Effector CD8-positive, alpha-beta T cell (primary cell): ENCODE measurements at regions not wholly inside any gene's neighbourhood (a gene's known extent, or its start where the extent isn't known, plus 50 kb on each side); places are given as distances from the start of the nearest gene placed in this dataset.

Experiments
- DNase-seq: peaks from one replicate; lab custom pipeline; 2025; lab: John Stamatoyannopoulos, UW

DNA sequence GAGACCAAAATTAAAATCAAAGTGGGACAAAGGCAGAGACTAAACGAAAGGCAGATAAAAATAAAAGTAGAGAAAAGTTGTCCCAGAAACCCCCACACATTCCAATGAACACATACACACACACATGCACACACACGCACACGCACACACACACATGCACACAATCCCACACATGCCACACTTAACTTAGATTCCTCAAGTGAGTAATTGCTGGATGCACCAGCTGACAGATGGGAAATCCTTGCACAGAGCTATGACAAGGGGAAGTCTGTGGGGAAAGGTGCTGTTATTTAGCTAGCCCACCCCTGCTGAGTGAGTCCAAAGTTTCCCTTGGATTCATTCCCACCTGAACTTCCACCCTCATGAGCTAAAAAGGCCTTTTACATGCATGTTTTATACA is 233.9 kb downstream of the RAB28 start:
- DNase-seq: no peak

GRCh38 chr4:13248621-13249298 is 235.4 kb downstream of the RAB28 start:
- DNase-seq: no peak

GRCh38 chr4:13246107-13246506 is 238.0 kb downstream of the RAB28 start:
- no peak for DNase-seq

DNA sequence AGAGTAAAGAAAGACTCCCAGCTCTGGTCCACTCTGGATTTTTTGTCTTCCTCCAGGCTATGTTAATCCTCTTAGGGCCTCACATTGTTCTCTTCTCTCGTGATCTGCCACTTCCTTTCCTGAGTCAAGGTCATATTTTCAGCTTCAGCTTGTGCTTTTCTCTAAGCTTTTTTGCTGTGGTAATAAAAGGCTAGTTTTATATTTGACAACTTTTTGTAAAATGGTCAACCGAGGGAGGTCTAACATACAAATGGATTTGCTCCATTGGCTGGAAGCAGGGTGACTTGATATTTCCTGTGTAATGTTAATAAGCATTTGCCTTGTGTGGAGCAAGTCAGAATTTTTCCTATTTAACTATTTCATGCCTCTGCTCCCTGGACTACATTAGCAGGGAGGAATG is 239.7 kb downstream of the RAB28 start:
- DNase-seq: no peak

DNA sequence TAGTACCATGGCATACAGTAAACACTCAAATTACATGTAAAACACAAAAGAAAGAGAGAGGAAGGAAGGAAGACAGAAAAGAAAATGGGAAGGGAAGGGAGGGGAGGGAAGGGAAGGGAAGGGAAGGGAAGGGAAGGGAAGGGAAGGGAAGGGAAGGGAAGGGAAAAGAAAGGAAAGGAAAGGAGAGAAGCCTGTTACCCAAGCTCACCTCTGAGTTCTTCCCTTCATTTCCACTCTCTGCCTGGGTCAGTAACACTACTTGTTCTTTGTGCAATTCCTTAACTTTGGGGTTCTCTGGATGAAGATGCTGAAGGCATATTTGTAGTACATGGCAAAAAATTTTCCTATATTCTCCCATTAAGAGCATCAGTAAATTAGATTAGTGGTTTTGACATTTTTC is 241.0 kb downstream of the RAB28 start:
- DNase-seq: no peak

DNA sequence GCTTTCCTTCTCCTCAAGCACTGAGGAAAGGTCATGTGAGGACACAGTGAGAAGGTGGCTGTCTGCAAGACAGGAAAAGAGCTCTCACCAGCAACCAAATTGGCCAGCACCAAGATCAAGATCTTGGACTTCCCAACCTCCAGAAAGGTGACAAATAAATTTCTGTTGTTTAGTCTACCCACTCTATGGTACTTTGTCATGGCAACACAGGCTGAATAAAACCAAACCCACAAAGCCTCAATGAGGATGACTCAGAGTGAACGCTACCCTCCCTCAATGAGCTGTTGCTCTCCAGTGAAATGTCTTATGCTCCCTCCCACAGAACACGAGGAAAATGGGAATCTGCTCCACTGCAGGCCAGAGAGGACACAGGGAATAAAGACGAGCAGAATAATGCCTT is 244.1 kb downstream of the RAB28 start:
- DNase-seq: no peak

DNA sequence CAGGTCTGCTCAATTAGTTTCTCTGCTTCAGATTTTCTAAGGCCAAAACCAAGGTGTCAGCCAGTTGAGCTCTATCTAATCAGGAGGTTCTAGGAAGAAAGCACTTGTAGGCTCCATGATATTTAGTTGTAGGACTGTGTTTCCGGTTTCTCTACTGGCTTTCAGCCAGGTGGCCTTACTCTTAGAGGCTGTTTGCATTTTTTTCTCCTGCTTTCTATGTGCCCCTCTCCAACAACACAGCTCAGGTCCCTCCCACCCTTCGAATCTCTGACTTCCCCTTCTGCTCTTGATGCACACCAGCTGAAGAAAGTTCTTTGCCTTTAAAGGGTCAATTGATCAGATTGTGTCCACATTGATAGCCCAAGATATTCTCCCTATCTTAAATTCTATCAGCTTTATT is 245.2 kb downstream of the RAB28 start:
- DNase-seq: no peak

GRCh38 chr4:13236485-13236884 is 247.7 kb downstream of the RAB28 start:
- no peak for DNase-seq

DNA sequence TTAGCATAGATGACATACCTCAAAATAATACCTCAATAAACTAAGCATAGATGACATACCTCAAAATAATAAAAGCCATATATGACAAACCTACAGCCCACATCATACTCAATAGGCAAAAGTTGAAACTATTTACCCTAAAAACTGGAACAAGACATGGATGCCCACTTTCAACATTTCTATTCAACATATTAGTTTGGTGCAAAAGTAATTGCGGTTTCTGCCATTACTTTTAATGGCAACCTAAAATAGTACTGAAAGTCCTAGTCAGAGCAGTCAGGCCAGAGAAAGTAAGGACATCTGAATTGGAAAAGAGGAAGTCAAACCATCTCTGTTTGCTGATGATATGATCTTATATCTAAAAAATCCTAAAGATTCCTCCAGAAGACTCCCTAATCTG is 250.4 kb downstream of the RAB28 start:
- DNase-seq: no peak

- no peak for DNase-seq
These were observed 264.2 kb downstream of the RAB28 start for GRCh38 chr4:13219971-13220370.

DNA sequence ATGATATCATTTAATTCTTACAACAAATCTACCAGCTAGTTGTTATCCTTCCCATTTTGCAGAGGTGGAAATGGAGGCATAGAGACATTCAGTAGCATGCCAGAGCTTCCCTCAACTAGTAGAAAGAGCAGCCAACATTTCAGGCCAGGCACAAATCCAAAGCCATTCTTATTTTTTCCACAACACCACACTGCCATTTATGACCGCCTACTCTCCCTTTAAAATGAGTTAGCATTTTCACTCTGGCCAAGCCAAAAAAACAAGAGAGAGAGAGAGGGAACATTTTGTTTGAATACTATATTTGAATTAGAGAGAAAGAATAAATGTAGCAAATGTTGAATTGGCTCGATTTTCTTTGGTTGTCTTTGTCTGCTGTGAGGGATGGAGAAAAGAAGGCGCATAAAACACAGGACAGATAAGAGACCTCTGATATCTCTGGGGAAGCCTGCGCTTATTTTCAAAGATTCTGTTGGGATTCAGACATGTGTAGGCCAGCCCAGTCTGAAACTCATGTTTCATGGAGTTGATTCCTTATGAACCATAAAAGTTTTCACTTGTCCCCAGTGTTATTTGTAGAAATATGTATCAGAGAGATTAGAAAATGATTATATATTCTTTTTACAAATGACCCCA is 265.7 kb downstream of the RAB28 start:
- no peak for DNase-seq

GRCh38 chr4:13215560-13215959 is 268.6 kb downstream of the RAB28 start:
- DNase-seq: no peak

DNA sequence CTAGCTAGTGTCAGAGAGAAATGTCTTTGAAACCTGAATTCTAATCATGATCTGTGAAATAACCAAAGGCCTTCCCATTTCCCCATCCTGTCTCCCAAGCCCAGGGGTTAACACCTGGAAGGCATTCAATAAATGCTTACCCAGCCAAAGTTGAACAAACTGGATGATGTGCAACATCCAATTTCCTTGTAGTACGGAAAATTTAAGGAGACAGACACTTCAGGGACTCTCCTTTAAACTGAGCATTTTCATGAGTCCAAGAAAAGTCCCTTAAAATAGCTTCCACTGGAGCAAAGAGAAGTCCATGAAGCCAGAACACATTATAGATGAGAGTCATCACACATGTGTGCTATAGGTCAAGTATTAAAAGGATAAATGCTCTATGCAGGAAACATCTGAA is 271.2 kb downstream of the RAB28 start:
- DNase-seq: no peak

GRCh38 chr4:13209600-13209999 is 274.5 kb downstream of the RAB28 start:
- DNase-seq: no peak

GRCh38 chr4:13208558-13209193 is 275.5 kb downstream of the RAB28 start:
- no peak for DNase-seq

DNA sequence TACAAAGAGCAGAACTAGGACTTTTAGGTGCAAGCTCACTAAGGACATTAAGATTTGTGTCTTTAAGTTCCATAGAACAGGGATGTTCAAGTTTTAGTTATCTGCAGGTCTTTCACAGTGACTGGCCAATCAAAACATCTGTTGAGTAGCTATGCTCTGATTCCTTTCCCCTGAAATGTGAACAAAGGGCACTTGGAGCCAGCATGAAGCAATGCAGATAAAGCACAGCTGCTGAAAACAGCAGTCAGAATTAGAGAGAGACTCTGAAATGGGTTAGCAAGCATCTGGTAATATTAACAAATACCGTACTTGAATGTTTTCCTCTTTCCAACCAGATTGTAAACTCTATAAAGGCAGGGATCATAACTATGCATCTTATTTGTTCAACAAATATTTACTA is 276.9 kb downstream of the RAB28 start:
- DNase-seq: no peak

- DNase-seq: no peak
These were observed 281.0 kb downstream of the RAB28 start for GRCh38 chr4:13203101-13203500.

DNA sequence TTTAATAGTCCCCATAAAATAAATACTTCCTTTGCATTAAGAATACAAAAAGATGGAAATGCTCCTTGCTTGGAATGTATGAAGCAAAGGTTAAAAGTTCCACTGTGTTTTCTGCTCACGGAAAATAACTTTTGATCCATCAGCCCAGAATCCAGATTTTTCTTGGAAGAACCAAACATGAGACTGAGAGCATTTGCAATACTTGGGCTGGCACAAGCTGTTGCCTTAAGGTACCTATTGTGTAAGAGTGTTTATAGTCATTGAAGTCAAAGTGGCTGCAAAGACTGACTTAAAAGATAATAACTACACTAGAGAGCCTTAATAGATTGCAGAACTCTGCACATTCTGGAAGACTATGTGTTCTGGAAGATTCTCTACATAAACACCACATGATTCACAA is 281.4 kb downstream of the RAB28 start:
- no peak for DNase-seq

DNA sequence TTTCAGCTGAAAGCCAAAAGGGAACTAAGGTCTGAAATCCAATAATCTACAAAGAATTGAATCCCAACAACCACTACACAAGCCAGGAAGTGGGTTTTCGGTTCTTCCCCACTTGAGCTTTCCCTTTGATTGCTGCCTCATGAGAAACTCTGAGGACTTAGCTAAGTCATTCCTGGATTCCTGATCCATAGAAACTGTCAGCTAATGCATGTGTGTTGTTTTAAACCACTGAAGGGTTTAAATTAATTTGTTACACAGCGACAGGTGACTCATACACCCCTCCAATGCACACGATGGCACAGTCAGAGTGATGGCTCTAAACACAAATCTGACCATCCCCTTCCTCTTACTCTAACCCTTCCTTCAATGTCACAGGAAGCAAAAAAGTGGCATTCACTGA is 282.9 kb downstream of the RAB28 start:
- no peak for DNase-seq

- no peak for DNase-seq
These were observed 287.4 kb downstream of the RAB28 start for GRCh38 chr4:13196721-13197120.

DNA sequence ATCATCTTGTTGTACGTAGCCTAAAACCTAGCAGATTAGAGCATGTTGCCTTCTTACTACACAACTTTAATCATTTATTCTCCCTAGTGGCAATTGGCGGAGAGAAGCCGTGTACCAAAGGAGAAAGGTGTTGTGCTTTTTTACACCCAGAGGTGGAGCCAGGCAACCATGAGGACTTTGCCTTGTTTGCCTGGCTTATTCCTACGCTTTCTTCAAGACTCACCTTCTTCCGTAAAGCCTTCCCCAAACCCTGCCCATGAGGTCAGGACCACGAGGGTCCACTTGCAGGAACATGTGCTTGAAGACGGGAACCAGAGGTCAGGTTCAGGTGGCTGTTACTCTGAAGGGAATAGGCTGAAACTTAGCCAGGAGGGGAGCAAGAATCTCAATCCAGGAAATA is 290.5 kb downstream of the RAB28 start:
- no peak for DNase-seq

DNA sequence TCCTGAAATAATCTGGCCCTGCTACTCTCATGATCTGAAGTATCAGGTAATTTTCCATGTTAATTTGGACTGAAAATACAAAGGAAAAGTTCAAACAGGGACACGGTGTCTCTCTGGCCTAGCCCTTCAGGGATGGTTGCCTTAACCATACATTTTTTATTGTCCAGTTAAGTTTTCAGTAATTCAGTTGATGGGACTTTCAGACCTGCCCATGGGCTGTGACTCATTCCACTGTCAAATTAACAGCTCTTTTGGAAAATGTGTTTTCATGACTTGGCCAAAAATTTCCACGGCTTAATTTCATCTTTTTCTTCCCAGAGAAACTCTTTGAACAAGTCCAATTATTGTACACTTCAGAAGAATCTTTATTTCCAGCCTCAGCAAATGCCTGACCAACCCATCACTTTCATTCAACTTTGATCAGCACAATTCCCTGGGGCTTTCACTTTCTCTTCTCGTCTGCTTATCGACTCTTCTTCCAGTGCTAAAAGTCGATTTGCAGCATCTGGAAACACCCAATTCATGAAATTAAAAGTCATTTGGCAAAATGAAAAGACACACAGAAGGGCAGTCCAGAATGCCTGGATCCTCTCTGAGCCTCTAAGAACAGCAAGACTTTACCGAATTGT is 293.9 kb downstream of the RAB28 start:
- no peak for DNase-seq

- no peak for DNase-seq
These were observed 299.9 kb downstream of the RAB28 start for GRCh38 chr4:13184199-13184598.
